Mucosa of rectum (tissue), 2 donors: ENCODE measurements at regions not wholly inside any gene's neighbourhood (a gene's known extent, or its start where the extent isn't known, plus 50 kb on each side); places are given as distances from the start of the nearest gene placed in this dataset.

Experiments
- H3K27ac ChIP-seq, 2 donors: one replicate each; pipeline ENCODE4 v1.7.0; 2013; ENCODE audit warnings: inconsistent platforms in 2 of 2, low read depth in 2 of 2, low read length in 2 of 2
- H3K27me3 ChIP-seq, 2 donors: one replicate each; pipeline ENCODE4 v1.7.0; 2013; ENCODE audit warnings: low read length in 2 of 2; ENCODE audit not compliant: control insufficient read depth in 2 of 2, insufficient read depth in 2 of 2
- H3K36me3 ChIP-seq, 2 donors: one replicate each; pipeline ENCODE4 v1.7.0; 2013; ENCODE audit warnings: low read length in 2 of 2; ENCODE audit not compliant: control insufficient read depth in 2 of 2, insufficient read depth in 2 of 2
- H3K4me1 ChIP-seq, 2 donors: one replicate each; pipeline ENCODE4 v1.7.0; 2013; ENCODE audit warnings: low read length in 2 of 2, mild to moderate bottlenecking in 1 of 2; ENCODE audit not compliant: control insufficient read depth in 2 of 2, insufficient read depth in 2 of 2
- H3K4me3 ChIP-seq, 2 donors: one replicate each; pipeline ENCODE4 v1.7.0; 2013; ENCODE audit warnings: low read length in 2 of 2
- H3K9ac ChIP-seq, 2 donors: one replicate each; pipeline ENCODE4 v1.7.0; 2013; ENCODE audit warnings: low read length in 2 of 2, low read depth in 1 of 2, mild to moderate bottlenecking in 1 of 2
- H3K9me3 ChIP-seq, 2 donors: one replicate each; pipeline ENCODE4 v1.7.0; 2013; ENCODE audit warnings: low read length in 2 of 2; ENCODE audit not compliant: control insufficient read depth in 2 of 2
- donor health status: healthy.
- donor health status: Normal muscosa, but diverticular disease.

GRCh38 chr5:35407697-35408096 lies 177.4 kb upstream of the PRLR start:
- Histone ChIP-seq H3K27me3 (no peaks in the 10 kb centered on the region), H3K9ac (no peak overlapping the region), H3K9me3 (no peaks in the 10 kb centered on the region), H3K4me3 (no peak overlapping the region), H3K36me3 (no peaks in the 10 kb centered on the region), H3K27ac (no peak overlapping the region), H3K4me1 (no peaks in the 10 kb centered on the region)

GRCh38 chr5:35405938-35406337 lies 175.7 kb upstream of the PRLR start:
- Histone ChIP-seq H3K36me3 (no peaks in the 10 kb centered on the region), H3K9ac (no peak overlapping the region), H3K27ac (no peak overlapping the region), H3K9me3 (no peaks in the 10 kb centered on the region), H3K4me1 (no peaks in the 10 kb centered on the region), H3K27me3 (no peaks in the 10 kb centered on the region), H3K4me3 (no peak overlapping the region)

- no peaks in the 10 kb centered on the region for H3K4me1 ChIP-seq
- H3K4me3 ChIP-seq, result no peak overlapping the region
- H3K27me3 ChIP-seq, result no peaks in the 10 kb centered on the region
- no peaks in the 10 kb centered on the region for H3K9me3 ChIP-seq
- H3K9ac ChIP-seq, result no peak overlapping the region
- H3K36me3 ChIP-seq, result no peaks in the 10 kb centered on the region
- H3K27ac ChIP-seq, result no peak overlapping the region
These were observed 174.4 kb upstream of the PRLR start for GRCh38 chr5:35404701-35405100.

- H3K9ac ChIP-seq, result no peak overlapping the region
- H3K4me1 ChIP-seq, result no peaks in the 10 kb centered on the region
- H3K36me3 ChIP-seq, result no peaks in the 10 kb centered on the region
- no peaks in the 10 kb centered on the region for H3K9me3 ChIP-seq
- no peaks in the 10 kb centered on the region for H3K27me3 ChIP-seq
- H3K4me3 ChIP-seq, result no peak overlapping the region
- no peak overlapping the region for H3K27ac ChIP-seq
These were observed 163.6 kb upstream of the PRLR start for GRCh38 chr5:35393901-35394300.

GRCh38 chr5:35384658-35385057 lies 154.4 kb upstream of the PRLR start:
- Histone ChIP-seq H3K4me1 (no peaks in the 10 kb centered on the region), H3K4me3 (no peak overlapping the region), H3K27me3 (no peaks in the 10 kb centered on the region), H3K36me3 (no peaks in the 10 kb centered on the region), H3K27ac (no peak overlapping the region), H3K9ac (no peak overlapping the region), H3K9me3 (no peaks in the 10 kb centered on the region)

GRCh38 chr5:35383041-35383440 lies 152.8 kb upstream of the PRLR start:
- no peak overlapping the region for H3K27ac ChIP-seq
- no peak overlapping the region for H3K9ac ChIP-seq
- H3K9me3 ChIP-seq, result no peaks in the 10 kb centered on the region
- no peaks in the 10 kb centered on the region for H3K27me3 ChIP-seq
- no peaks in the 10 kb centered on the region for H3K36me3 ChIP-seq
- H3K4me1 ChIP-seq, result no peaks in the 10 kb centered on the region
- H3K4me3 ChIP-seq, result no peak overlapping the region

GRCh38 chr5:35377653-35378052 lies 147.4 kb upstream of the PRLR start:
- Histone ChIP-seq H3K9ac (no peak overlapping the region), H3K4me3 (no peak overlapping the region), H3K27ac (no peak overlapping the region), H3K9me3 (no peaks in the 10 kb centered on the region), H3K36me3 (no peaks in the 10 kb centered on the region), H3K27me3 (no peaks in the 10 kb centered on the region), H3K4me1 (peaks cover 1 to 10% of the 10 kb centered on the region in 2 donors)

- H3K4me1 ChIP-seq, result peaks cover 16 to 22% of the 10 kb centered on the region in 2 donors
- no peaks in the 10 kb centered on the region for H3K27me3 ChIP-seq
- no peak overlapping the region for H3K27ac ChIP-seq
- H3K9ac ChIP-seq, result no peak overlapping the region
- no peaks in the 10 kb centered on the region for H3K36me3 ChIP-seq
- H3K4me3 ChIP-seq, result no peak overlapping the region
- no peaks in the 10 kb centered on the region for H3K9me3 ChIP-seq
These were observed 144.3 kb upstream of the PRLR start for GRCh38 chr5:35374584-35374983.

GRCh38 chr5:35373249-35373648 lies 143.0 kb upstream of the PRLR start:
- no peaks in the 10 kb centered on the region for H3K9me3 ChIP-seq
- H3K36me3 ChIP-seq, result no peaks in the 10 kb centered on the region
- no peak overlapping the region for H3K4me3 ChIP-seq
- H3K9ac ChIP-seq, result no peak overlapping the region
- peak overlapping the region in 1 of 2 donors; percentile 35 for H3K27ac ChIP-seq
- no peaks in the 10 kb centered on the region for H3K27me3 ChIP-seq
- H3K4me1 ChIP-seq, result peaks cover 16 to 22% of the 10 kb centered on the region in 2 donors

- no peak overlapping the region for H3K4me3 ChIP-seq
- no peaks in the 10 kb centered on the region for H3K36me3 ChIP-seq
- no peaks in the 10 kb centered on the region for H3K27me3 ChIP-seq
- H3K9ac ChIP-seq, result no peak overlapping the region
- no peaks in the 10 kb centered on the region for H3K9me3 ChIP-seq
- peak overlapping the region in 1 of 2 donors; percentile 56 for H3K27ac ChIP-seq
- peaks cover 16 to 22% of the 10 kb centered on the region in 2 donors for H3K4me1 ChIP-seq
These were observed 142.2 kb upstream of the PRLR start for GRCh38 chr5:35372482-35372881.

- Histone ChIP-seq H3K4me3 (no peak overlapping the region), H3K27me3 (no peaks in the 10 kb centered on the region), H3K4me1 (peaks cover 16 to 22% of the 10 kb centered on the region in 2 donors), H3K9me3 (no peaks in the 10 kb centered on the region), H3K9ac (no peak overlapping the region), H3K27ac (peak overlapping the region; percentile 56 to 75), H3K36me3 (no peaks in the 10 kb centered on the region)
These were observed 141.7 kb upstream of the PRLR start for GRCh38 chr5:35371951-35372426.
